ENCODE measurements at regions not wholly inside any gene's neighbourhood (a gene's known extent, or its start where the extent isn't known, plus 50 kb on each side); places are given as distances from the start of the nearest gene placed in this dataset.

DNA sequence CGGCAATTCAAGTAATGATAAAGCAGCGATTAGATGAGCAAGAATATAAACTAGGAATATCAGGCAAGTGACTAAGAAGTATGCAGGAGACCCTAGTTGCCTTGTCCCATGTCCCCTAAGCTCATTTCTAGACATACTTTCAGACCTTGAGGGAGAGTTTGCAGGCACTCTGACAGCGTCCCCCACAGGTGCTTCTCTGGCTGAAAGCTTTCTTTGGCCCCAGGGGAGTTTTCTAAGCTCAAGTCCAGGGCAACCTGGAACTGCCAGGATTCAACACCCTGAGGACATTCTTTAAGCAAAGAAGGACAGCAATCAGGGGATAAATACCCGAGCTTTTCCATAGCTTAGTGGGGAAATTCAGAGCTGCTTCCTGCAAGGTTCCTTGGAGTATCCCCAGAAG is 308.1 kb upstream of the CHST9 start:
- no peak for DNase-seq (ENCODE audit: low read depth, low spot score)

- no peak for DNase-seq (ENCODE audit: low read depth, low spot score)
Measured at GRCh38 chr18:27491772-27492171, 306.7 kb upstream of the CHST9 start.

DNA sequence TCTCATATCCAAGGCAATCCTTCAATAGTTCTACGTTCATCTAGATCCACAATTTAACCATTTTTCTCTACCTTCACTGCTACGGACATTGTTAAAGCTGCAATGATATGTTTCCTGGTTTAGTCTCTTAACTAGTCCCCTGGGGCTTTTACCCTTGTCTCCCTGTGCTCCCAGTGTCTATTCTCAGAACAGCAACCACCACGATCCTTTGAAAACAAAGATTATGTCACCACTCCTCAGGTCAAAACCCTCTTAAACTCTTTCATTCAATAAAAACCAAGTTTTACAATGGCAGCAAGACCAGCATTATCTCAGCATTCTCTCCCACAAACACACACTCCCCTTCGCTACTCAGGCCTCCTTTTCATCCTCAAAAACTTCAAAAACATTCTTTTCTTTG is 298.2 kb upstream of the CHST9 start:
- DNase-seq (ENCODE audit: low read depth, low spot score) = no peak

- no peak for DNase-seq (ENCODE audit: low read depth, low spot score)
Measured at GRCh38 chr18:27478459-27478858, 293.4 kb upstream of the CHST9 start.

GRCh38 chr18:27473318-27473717 is 288.2 kb upstream of the CHST9 start:
- DNase-seq (ENCODE audit: low read depth, low spot score) = no peak

- no peak for DNase-seq (ENCODE audit: low read depth, low spot score)
Measured at GRCh38 chr18:27467073-27467472, 282.0 kb upstream of the CHST9 start.

DNA sequence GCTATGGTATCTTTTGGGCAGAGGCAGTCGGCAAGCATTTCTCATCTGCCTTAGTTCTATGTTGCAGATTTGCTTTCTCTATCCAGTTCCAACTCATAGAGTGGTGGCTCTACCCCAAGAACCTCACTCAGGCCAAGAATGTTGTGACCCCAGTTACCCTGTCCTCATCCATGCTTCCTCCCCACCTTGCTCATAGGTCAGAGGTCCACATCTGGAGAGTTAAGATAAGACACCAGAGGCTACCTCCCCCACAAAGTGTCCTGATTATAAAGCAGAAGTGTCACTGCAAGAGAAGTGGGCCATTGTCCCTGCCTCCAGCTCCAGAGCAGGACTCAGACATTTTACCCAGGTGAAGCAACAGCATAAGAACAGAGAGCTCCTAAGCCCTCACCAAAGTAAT is 276.8 kb upstream of the CHST9 start:
- no peak for DNase-seq (ENCODE audit: low read depth, low spot score)

DNA sequence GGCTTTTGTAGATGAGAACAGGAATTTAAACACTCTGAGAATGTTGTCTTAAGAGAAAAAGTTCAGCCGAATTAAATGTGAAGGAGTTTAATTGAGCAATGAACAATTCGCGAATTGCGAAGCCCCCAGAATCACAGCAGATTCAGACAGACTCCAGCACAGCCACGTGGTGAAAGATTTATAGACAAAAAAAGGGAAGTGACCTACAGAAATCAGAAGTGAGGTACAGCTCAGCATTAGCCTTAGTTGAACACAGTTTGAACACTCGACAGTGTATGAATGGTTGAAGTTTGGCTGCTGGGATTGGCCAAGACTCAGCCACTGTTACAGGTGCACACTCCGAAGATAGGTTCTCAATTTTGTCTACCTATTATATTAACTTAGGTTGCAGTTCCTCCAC is 264.0 kb upstream of the CHST9 start:
- DNase-seq (ENCODE audit: low read depth, low spot score) = no peak

GRCh38 chr18:27447930-27448329 is 262.8 kb upstream of the CHST9 start:
- no peak for DNase-seq (ENCODE audit: low read depth, low spot score)

- no peak for DNase-seq (ENCODE audit: low read depth, low spot score)
Measured at GRCh38 chr18:27447451-27447881, 262.4 kb upstream of the CHST9 start.

- DNase-seq (ENCODE audit: low read depth, low spot score) = no peak
Measured at GRCh38 chr18:27430595-27430994, 245.5 kb upstream of the CHST9 start.

DNA sequence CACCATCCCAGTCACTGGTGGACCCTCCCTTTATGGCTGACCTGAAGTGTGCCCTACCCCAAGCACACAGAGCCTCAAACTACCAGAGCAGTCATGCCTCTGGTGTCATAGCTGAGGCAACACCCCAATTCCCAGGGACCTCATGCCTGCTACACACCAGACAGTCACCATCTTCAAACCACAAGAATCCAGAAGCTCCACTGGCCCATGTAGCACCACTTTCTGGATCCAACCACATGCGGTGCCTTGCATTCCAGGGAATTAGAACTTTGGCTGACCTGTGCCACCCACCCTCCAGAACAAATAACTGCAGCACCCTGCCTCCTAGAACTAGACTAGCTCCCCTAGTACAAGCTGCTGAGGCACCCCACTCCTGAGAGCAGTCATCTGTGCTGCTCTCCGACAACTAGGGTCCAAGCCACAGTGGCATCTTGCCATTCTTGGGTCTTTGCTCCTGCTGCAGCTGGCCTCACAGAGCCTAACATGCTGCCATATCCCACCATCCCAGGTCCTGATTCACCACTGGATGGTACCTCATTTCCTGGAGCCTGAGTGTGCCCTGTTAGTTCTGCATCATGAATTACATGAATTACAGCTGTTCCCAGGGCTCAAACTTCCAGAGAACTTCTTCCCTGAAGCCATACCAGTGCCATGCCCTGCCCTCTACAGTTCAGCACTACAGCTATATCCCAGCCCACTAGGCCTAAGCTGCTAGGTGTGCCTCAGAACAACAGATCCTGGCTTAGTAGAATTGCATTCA is 243.8 kb upstream of the CHST9 start:
- DNase-seq (ENCODE audit: low read depth, low spot score) = no peak

- DNase-seq (ENCODE audit: low read depth, low spot score) = no peak
Measured at GRCh38 chr18:27428120-27428519, 243.0 kb upstream of the CHST9 start.

DNA sequence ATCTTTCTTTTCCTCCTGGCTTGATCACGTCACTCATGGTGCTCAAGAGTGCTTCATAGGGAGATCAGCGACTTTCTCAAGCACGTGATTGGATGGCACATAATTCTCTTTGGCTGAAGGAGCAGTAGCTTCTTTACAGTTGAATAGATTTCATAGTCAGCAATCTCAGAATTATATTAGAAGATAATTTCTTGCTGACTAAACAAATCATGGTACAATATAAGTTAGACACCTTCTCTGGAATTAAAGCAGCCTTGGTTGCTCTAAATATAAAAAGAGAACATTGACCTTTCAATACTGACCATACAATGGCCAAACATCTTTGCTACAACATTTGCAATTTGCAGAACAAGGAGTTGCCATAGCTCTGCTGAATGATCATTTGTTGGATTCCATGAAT is 238.5 kb upstream of the CHST9 start:
- DNase-seq (ENCODE audit: low read depth, low spot score) = no peak

GRCh38 chr18:27419646-27420045 is 234.5 kb upstream of the CHST9 start:
- no peak for DNase-seq (ENCODE audit: low read depth, low spot score)

GRCh38 chr18:27415495-27415894 is 230.4 kb upstream of the CHST9 start:
- no peak for DNase-seq (ENCODE audit: low read depth, low spot score)

DNA sequence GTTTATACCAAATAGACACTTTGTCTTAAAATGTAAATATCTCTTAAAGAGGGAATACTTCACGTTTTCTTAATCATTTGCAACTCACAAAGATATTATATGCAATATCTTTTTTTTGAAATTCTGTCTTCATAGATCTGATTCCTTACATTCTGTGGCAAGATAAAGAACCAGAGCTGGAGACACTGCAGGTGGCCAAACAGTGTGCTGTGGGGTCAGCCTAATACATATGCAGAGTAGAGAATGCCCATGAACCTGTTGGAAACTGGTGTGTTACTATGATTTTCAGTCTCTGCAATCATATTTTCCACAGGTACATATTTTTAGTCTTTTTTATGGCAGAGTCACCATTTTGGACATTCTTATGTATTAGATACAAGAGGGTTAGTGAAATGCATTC is 229.6 kb upstream of the CHST9 start:
- no peak for DNase-seq (ENCODE audit: low read depth, low spot score)

DNA sequence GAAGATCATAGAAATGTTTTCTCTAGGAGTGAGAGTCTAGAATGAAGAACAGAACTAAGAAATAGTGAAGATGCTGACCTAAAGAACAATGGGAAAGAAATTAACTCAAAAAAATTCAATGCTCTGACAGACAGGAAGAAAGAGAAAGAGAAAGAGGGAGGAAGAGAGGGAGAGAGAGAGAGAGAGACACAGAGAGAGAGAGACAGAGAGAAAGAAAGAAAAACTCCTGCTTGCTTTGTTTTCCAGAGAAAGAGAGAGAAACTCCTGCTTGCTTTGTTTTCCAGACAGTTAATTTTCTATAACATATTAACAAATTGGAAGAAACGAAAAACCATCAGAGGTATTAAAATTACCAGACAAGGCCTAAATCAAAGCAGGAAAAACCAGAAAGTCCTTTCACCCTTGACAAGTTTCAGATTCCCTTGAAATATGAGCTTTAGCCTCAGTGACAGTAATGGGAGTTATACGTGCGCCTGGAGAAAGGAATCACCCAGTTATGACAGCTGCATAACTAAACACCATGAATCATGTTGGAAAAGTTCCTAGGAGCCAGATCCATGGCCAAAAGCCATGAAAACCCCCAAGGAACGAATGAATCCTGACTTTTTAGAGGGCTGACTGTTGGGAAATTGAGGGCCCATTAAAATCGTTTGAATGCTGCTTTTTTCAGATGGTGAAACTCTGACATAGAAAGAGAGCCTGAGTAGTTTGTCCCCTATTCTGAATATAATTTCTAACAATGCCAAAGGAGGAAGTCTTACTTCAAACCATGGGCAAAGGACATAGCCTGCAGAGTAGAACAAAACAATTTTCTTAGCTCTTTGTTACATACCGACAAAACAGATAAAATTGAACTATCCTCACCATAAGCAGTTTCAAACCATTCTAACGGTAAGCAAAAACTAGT is 228.6 kb upstream of the CHST9 start:
- no peak for DNase-seq (ENCODE audit: low read depth, low spot score)

DNA sequence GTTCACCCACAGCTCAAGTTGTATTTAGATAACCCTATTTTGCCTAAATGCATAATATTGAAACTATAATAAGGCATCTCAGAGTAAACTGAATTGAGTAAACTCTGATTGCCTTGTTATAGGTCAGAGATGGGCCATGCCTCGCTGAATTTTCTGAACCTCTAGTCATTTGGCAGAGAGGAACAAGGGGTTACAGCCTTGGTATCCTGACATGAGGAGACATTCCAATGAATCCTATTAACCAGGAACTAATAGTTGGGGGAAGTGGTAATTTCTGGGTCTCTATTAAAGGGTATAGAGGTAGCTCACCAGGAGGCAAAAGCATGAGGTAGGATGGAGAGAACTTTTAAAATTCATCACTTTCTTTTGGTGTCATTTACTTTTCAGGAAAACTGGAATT is 227.4 kb upstream of the CHST9 start:
- DNase-seq (ENCODE audit: low read depth, low spot score) = no peak

- DNase-seq (ENCODE audit: low read depth, low spot score) = no peak
Measured at GRCh38 chr18:27411911-27412310, 226.8 kb upstream of the CHST9 start.

- DNase-seq (ENCODE audit: low read depth, low spot score) = no peak
Measured at GRCh38 chr18:27411013-27411412, 225.9 kb upstream of the CHST9 start.

DNA sequence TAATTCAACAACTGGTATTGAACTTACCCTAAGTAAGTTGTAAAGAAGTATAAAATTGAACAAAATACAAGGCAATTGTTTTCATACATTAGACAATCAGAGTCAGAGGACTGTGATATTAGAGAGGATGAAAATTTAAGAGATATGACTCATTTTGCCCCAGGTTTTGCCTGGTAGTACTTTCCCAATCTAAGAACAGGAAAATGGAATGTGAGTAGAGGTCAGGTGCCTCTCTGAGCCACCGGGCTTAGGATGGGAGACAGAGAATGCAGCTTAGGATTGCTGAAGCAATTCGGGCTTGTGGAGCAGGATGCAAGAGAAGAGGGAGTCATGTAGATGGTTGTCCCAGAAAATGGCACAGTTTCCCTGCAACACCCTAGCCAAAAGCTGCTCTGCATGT is 219.7 kb upstream of the CHST9 start:
- DNase-seq (ENCODE audit: low read depth, low spot score) = no peak

DNA sequence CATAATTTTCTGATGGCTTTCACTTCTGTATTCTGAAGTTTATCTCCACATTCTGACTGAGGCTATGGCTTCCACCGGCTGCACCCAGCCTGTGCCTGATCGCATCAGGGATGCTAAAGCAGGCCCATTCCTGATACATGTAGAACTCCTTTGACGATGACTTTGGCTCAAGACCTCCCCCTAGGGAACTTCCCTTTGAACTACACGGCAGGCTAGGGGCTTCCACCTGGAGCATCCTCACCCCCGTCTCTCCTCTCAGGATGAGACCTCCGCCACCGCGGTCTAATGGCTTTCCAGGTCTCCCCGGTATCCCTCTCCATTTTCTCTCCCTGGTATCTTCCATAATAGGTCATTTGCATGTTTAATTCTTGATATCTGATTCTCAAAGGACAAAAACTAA is 214.9 kb upstream of the CHST9 start:
- DNase-seq (ENCODE audit: low read depth, low spot score) = no peak

Measured in pulmonary artery endothelial cell (primary cell).